SK-N-MC (cell line): ENCODE measurements at regions not wholly inside any gene's neighbourhood (a gene's known extent, or its start where the extent isn't known, plus 50 kb on each side); places are given as distances from the start of the nearest gene placed in this dataset.

Experiments used
- EZH2 ChIP-seq: fragments of 200-600 bp; sonication (generic); IDR thresholded peaks from one replicate; pipeline ENCODE4 v1.6.1; 2017; ENCODE audit warnings: antibody characterized with exemption
- POLR2AphosphoS5 ChIP-seq: IDR thresholded peaks from 2 replicates; pipeline ENCODE4 v1.6.1; 2012; ENCODE audit warnings: mild to moderate bottlenecking, low read depth, low read length, borderline replicate concordance

DNA sequence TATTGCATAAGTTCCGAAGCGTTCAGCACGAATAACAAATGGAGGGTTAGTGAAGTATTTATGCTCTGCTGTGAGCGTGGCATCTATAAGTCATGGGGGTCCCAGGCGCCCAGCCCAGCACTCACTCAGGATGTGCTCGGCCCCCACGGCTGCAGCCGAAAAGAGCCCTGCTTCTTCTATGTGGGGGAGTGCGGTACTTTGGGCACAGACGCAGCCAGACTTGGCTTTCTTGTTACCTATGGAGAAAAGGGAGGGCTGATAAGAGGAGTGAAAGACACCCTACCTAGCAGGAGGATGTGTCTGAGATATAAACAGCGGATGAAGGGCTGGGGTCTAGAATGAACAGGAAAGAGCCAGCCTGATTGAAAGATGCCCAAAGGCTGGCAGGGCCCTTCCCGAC, 51.4 kb downstream of the MRPL36 start:
- TF ChIP-seq EZH2 (no peak), POLR2AphosphoS5 (no peak)
